Vagina (tissue), 2 donors: ENCODE measurements at regions not wholly inside any gene's neighbourhood (a gene's known extent, or its start where the extent isn't known, plus 50 kb on each side); places are given as distances from the start of the nearest gene placed in this dataset.

Experiments used
- POLR2A ChIP-seq, 2 donors: fragments of 450-650 bp; IDR thresholded peaks; one replicate each; pipeline ENCODE4 v1.6.1; 2017; ENCODE audit warnings: antibody characterized with exemption in 2 of 2, mild to moderate bottlenecking in 2 of 2, moderate library complexity in 2 of 2
- TF ChIP-seq, protein P1 (sequence below), 3 experiments: fragments of 450-650 bp in 2 of 3; fragments of 200-600 bp in 1 of 3; sonication (generic) in 1 of 3; IDR thresholded peaks; one replicate each; pipeline ENCODE4 v1.5.1; 2017 to 2019; ENCODE audit warnings: antibody characterized with exemption in 3 of 3, mild to moderate bottlenecking in 2 of 3, moderate library complexity in 2 of 3

DNA sequence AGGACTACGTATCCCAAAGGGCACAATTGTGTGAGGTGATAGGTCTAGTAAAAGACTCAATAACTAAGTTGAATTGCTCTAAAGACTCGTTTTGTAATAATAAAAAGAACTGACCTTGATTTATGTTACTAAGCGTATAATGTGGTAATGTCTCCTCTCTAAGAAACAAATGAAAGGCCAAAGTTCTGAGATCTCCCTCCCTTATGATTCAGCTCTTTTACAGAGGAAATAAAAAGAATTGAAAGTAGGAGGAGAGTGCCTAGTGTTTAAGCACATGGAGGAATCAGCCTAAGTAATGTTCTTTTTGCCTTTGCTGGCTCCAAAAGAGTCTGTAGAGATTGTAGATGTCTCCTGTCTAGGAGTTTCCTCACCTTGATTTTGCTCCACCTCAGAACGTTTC lies 98.0 kb downstream of the ARL4A start:
- TF ChIP-seq, protein P1, sequence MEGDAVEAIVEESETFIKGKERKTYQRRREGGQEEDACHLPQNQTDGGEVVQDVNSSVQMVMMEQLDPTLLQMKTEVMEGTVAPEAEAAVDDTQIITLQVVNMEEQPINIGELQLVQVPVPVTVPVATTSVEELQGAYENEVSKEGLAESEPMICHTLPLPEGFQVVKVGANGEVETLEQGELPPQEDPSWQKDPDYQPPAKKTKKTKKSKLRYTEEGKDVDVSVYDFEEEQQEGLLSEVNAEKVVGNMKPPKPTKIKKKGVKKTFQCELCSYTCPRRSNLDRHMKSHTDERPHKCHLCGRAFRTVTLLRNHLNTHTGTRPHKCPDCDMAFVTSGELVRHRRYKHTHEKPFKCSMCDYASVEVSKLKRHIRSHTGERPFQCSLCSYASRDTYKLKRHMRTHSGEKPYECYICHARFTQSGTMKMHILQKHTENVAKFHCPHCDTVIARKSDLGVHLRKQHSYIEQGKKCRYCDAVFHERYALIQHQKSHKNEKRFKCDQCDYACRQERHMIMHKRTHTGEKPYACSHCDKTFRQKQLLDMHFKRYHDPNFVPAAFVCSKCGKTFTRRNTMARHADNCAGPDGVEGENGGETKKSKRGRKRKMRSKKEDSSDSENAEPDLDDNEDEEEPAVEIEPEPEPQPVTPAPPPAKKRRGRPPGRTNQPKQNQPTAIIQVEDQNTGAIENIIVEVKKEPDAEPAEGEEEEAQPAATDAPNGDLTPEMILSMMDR (IDR thresholded peaks at IDR 0.05) = no peak
- no peak for TF ChIP-seq POLR2A (IDR thresholded peaks at IDR 0.05)
